ENCODE measurements at regions not wholly inside any gene's neighbourhood (a gene's known extent, or its start where the extent isn't known, plus 50 kb on each side); places are given as distances from the start of the nearest gene placed in this dataset.

GRCh38 chr7:18189500-18190126, 162.0 kb upstream of the PRPS1L1 start (continued):
- TF ChIP-seq BCLAF1 (IDR thresholded peaks at IDR 0.05), result no peak
- no peak for TF ChIP-seq ZNF230 (CRISPR knock-in tag; IDR thresholded peaks at IDR 0.05)
- TF ChIP-seq IKZF1 (IDR thresholded peaks at IDR 0.05), result no peak
- no peak for TF ChIP-seq FOXC1 (CRISPR knock-in tag; IDR thresholded peaks at IDR 0.05; ENCODE audit: borderline replicate concordance)
- TF ChIP-seq RXRA (CRISPR knock-in tag; IDR thresholded peaks at IDR 0.05), result no peak
- no peak for TF ChIP-seq ARID3A (IDR thresholded peaks at IDR 0.05; ENCODE audit: low read depth, low read length)
- no peak for TF ChIP-seq ZNF124 (CRISPR knock-in tag; IDR thresholded peaks at IDR 0.05)

GRCh38 chr7:18191341-18191740, 163.7 kb upstream of the PRPS1L1 start:
- no peak overlapping the region for H3K27ac ChIP-seq (ENCODE audit: extremely low read length, insufficient read depth, low read length)
- no peaks in the 10 kb centered on the region for H3K27me3 ChIP-seq (ENCODE audit: control insufficient read depth in 1 of 2, insufficient read depth in 2 of 2, low read length in 2 of 2)
- DNase-seq (ENCODE audit: low spot score) (no peak), FAIRE-seq (no peak), ATAC-seq (no peak)
- H3K9ac ChIP-seq (ENCODE audit: insufficient read depth, low read depth, low read length), result no peak overlapping the region
- intact Hi-C loops (cut with micrococcal nuclease; ENCODE audit: unreplicated experiment) (no loop called here), in situ Hi-C loops (cut with HindIII; ENCODE audit: extremely low pct_ligation_motif_present, low pct_unique_long_range_greater_than_20kb) (no loop called here)
- H4K20me1 ChIP-seq (ENCODE audit: insufficient read depth, low read length), result no peaks in the 10 kb centered on the region
- no peak overlapping the region for H3K4me2 ChIP-seq (ENCODE audit: low read depth, low read length)
- 0% methylated on average over 2 of the region's 2 CpGs for WGBS (ENCODE audit: low lambda C conversion rate)
- TF ChIP-seq PREB (CRISPR knock-in tag; IDR thresholded peaks at IDR 0.05) (no peak), ZNF800 (CRISPR knock-in tag; IDR thresholded peaks at IDR 0.05) (no peak)
- ChIA-PET CTCF (ENCODE audit: low intra/inter-chr PET ratio, low total read pairs) (no interaction called here), POLR2A (no interaction called here)
- no peaks in the 10 kb centered on the region for H3K9me3 ChIP-seq (ENCODE audit: low read length)
- H3K79me2 ChIP-seq (ENCODE audit: insufficient read depth, low read length), result no peaks in the 10 kb centered on the region
- H3K4me3 ChIP-seq (replicated peaks in 1 of 3; ENCODE audit: insufficient read depth in 1 of 3, low read depth in 2 of 3, low read length in 3 of 3), result no peak overlapping the region
- no peaks in the 10 kb centered on the region for H3K36me3 ChIP-seq (replicated peaks in 1 of 2; ENCODE audit: control insufficient read depth in 1 of 2, insufficient read depth in 2 of 2, low read length in 2 of 2)
- no TSS peak for BruUV-seq (replicated peaks)
- no peaks in the 10 kb centered on the region for H3K4me1 ChIP-seq (ENCODE audit: insufficient read depth, low read length)
- H2AFZ ChIP-seq (ENCODE audit: low read length), result no peak overlapping the region
